ENCODE measurements at regions not wholly inside any gene's neighbourhood (a gene's known extent, or its start where the extent isn't known, plus 50 kb on each side); places are given as distances from the start of the nearest gene placed in this dataset.

DNA sequence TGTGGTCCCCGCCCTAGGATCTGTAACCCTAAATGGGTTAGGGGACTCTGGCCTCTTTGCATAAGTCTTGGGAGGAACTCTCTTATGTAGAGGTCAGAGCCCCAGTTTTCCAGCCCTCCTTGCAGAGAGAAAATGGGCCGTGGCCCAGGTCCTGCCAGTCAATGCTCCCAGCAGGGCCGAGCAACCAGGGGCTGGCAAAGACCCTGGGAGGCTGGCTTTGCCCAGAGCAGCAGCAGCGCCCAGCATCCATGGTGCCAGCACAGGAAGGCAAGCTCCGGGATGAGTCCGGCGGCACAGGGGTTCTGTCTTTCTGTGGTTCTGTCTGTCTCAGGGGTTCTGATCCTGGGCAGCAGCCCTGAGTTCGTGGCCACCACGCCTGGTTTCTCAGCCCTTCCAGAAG, 684.8 kb downstream of the BRD1 start:
- TF ChIP-seq, protein P1, sequence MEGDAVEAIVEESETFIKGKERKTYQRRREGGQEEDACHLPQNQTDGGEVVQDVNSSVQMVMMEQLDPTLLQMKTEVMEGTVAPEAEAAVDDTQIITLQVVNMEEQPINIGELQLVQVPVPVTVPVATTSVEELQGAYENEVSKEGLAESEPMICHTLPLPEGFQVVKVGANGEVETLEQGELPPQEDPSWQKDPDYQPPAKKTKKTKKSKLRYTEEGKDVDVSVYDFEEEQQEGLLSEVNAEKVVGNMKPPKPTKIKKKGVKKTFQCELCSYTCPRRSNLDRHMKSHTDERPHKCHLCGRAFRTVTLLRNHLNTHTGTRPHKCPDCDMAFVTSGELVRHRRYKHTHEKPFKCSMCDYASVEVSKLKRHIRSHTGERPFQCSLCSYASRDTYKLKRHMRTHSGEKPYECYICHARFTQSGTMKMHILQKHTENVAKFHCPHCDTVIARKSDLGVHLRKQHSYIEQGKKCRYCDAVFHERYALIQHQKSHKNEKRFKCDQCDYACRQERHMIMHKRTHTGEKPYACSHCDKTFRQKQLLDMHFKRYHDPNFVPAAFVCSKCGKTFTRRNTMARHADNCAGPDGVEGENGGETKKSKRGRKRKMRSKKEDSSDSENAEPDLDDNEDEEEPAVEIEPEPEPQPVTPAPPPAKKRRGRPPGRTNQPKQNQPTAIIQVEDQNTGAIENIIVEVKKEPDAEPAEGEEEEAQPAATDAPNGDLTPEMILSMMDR (IDR thresholded peaks at IDR 0.05; ENCODE audit: insufficient read depth, low read length) = no peak
- no peak for TF ChIP-seq GABPA (IDR thresholded peaks at IDR 0.05; ENCODE audit: low read depth)
- TF ChIP-seq SPI1 (IDR thresholded peaks at IDR 0.05; ENCODE audit: borderline replicate concordance, low read depth) = no peak
- TF ChIP-seq POLR2AphosphoS5 (IDR thresholded peaks at IDR 0.05; ENCODE audit: low read depth) = no peak
- TF ChIP-seq, protein P2, sequence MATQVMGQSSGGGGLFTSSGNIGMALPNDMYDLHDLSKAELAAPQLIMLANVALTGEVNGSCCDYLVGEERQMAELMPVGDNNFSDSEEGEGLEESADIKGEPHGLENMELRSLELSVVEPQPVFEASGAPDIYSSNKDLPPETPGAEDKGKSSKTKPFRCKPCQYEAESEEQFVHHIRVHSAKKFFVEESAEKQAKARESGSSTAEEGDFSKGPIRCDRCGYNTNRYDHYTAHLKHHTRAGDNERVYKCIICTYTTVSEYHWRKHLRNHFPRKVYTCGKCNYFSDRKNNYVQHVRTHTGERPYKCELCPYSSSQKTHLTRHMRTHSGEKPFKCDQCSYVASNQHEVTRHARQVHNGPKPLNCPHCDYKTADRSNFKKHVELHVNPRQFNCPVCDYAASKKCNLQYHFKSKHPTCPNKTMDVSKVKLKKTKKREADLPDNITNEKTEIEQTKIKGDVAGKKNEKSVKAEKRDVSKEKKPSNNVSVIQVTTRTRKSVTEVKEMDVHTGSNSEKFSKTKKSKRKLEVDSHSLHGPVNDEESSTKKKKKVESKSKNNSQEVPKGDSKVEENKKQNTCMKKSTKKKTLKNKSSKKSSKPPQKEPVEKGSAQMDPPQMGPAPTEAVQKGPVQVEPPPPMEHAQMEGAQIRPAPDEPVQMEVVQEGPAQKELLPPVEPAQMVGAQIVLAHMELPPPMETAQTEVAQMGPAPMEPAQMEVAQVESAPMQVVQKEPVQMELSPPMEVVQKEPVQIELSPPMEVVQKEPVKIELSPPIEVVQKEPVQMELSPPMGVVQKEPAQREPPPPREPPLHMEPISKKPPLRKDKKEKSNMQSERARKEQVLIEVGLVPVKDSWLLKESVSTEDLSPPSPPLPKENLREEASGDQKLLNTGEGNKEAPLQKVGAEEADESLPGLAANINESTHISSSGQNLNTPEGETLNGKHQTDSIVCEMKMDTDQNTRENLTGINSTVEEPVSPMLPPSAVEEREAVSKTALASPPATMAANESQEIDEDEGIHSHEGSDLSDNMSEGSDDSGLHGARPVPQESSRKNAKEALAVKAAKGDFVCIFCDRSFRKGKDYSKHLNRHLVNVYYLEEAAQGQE (IDR thresholded peaks at IDR 0.05; ENCODE audit: insufficient replicate concordance, low read depth) = no peak
- no peak for DNase-seq (ENCODE audit: low read depth in 1 of 2, low spot score in 1 of 2)

DNA sequence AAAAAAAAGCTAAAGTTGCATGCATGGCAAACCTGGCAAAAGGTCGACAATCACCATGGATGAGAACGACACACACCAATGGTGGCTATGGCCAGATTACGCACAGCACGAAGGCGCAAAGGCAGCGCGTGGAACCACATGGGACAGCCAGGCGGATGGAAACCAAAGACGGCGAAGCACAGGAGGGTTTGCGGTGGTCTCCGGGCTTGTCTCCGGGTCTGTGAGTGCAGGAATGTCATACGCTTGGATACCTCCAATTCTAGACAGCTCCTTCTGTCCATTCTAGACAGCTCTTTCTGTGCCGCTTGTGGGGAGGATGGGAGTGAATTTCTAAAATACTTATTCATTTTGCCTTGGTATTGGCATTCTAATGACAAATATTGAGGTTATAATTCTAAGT, 685.4 kb downstream of the BRD1 start:
- Histone ChIP-seq H3K27me3 (ENCODE audit: insufficient read depth, poor library complexity, severe bottlenecking) (no peaks in the 10 kb centered on the region), H3K4me3 (replicated peaks; ENCODE audit: insufficient read depth, low read length) (no peak overlapping the region), H3K27ac (replicated peaks) (no peak overlapping the region)
- DNase-seq (ENCODE audit: low read depth in 1 of 2, low spot score in 1 of 2) = no peak
- TF ChIP-seq, protein P2 (IDR thresholded peaks at IDR 0.05; ENCODE audit: insufficient replicate concordance, low read depth) = no peak
- no peak for TF ChIP-seq POLR2AphosphoS5 (IDR thresholded peaks at IDR 0.05; ENCODE audit: low read depth)
- TF ChIP-seq GABPA (IDR thresholded peaks at IDR 0.05; ENCODE audit: low read depth) = no peak
- no peak for TF ChIP-seq SPI1 (IDR thresholded peaks at IDR 0.05; ENCODE audit: borderline replicate concordance, low read depth)
- TF ChIP-seq, protein P1 (IDR thresholded peaks at IDR 0.05; ENCODE audit: insufficient read depth, low read length) = no peak

More for the DNA sequence above, 684.8 kb downstream of the BRD1 start:
- H3K27me3 ChIP-seq (ENCODE audit: insufficient read depth, poor library complexity, severe bottlenecking) = no peaks in the 10 kb centered on the region
- no peak overlapping the region for H3K27ac ChIP-seq (replicated peaks)
- no peak overlapping the region for H3K4me3 ChIP-seq (replicated peaks; ENCODE audit: insufficient read depth, low read length)

DNA sequence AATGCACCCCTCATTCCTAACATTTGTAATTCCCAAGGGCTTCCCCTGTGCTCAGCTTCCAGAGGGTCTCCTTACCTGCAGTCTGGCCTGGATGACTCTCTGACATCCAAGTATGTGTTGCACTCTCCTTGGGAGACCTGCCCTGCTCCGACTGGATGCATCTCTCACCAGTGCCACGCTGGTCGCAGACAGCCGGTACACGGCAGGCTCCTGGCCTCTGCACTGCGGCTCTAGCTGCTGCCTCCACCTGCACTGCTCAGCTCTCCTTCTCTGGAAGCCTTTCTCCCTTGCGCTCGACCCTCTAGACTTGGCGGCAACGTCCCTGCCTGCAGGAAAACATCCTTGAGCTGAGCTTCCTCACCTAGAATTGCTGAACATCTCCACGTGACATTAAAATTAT, 685.9 kb downstream of the BRD1 start:
- DNase-seq (ENCODE audit: low read depth in 1 of 2, low spot score in 1 of 2) = no peak
- Histone ChIP-seq H3K4me3 (replicated peaks; ENCODE audit: insufficient read depth, low read length) (no peak overlapping the region), H3K27me3 (ENCODE audit: insufficient read depth, poor library complexity, severe bottlenecking) (no peaks in the 10 kb centered on the region), H3K27ac (replicated peaks) (no peak overlapping the region)
- TF ChIP-seq POLR2AphosphoS5 (IDR thresholded peaks at IDR 0.05; ENCODE audit: low read depth) = no peak
- TF ChIP-seq SPI1 (IDR thresholded peaks at IDR 0.05; ENCODE audit: borderline replicate concordance, low read depth) = no peak
- TF ChIP-seq, protein P1 (IDR thresholded peaks at IDR 0.05; ENCODE audit: insufficient read depth, low read length) = no peak
- TF ChIP-seq, protein P2 (IDR thresholded peaks at IDR 0.05; ENCODE audit: insufficient replicate concordance, low read depth) = no peak
- no peak for TF ChIP-seq GABPA (IDR thresholded peaks at IDR 0.05; ENCODE audit: low read depth)

Data from HL-60 (cell line).